Uterus (tissue), 2 donors: ENCODE measurements at regions not wholly inside any gene's neighbourhood (a gene's known extent, or its start where the extent isn't known, plus 50 kb on each side); places are given as distances from the start of the nearest gene placed in this dataset.

Experiments
- CTCF ChIP-seq, 4 experiments: fragments of 200-600 bp in 2 of 4; fragments of 450-650 bp in 2 of 4; sonication (generic) in 2 of 4; IDR thresholded peaks; one replicate each; pipeline ENCODE4 v1.5.1; 2016 to 2019; ENCODE audit warnings: antibody characterized with exemption in 4 of 4, mild to moderate bottlenecking in 2 of 4, moderate library complexity in 1 of 4
- POLR2A ChIP-seq, 2 donors: fragments of 450-650 bp; IDR thresholded peaks; one replicate each; pipeline ENCODE4 v1.6.1; 2016; ENCODE audit warnings: antibody characterized with exemption in 2 of 2, mild to moderate bottlenecking in 1 of 2, moderate library complexity in 1 of 2

GRCh38 chr1:79839882-79840281 is 833.4 kb upstream of the ADGRL4 start:
- no peak for TF ChIP-seq CTCF (IDR thresholded peaks at IDR 0.05)
- TF ChIP-seq POLR2A (IDR thresholded peaks at IDR 0.05) = no peak
